Glutamatergic neuron (in vitro differentiated cells): ENCODE measurements at regions not wholly inside any gene's neighbourhood (a gene's known extent, or its start where the extent isn't known, plus 50 kb on each side); places are given as distances from the start of the nearest gene placed in this dataset.
A peak's percentile ranks its signal among the peaks of the same experiment; 100 is the strongest.

Experiments
- DNase-seq: peaks from one replicate; pipeline ENCODE4 v3.0.0; 2022
- H3K27ac Mint-ChIP-seq: one replicate; pipeline ENCODE4 v1.8.0; 2020; ENCODE audit warnings: mild to moderate bottlenecking, mixed read lengths, inconsistent platforms; ENCODE audit not compliant: unreplicated experiment
- H3K27me3 Mint-ChIP-seq: one replicate; pipeline ENCODE4 v1.8.0; 2020; ENCODE audit warnings: mild to moderate bottlenecking, moderate library complexity, mixed read lengths, inconsistent platforms; ENCODE audit not compliant: unreplicated experiment
- H3K36me3 Mint-ChIP-seq: one replicate; pipeline ENCODE4 v1.8.0; 2020; ENCODE audit warnings: mild to moderate bottlenecking, mixed read lengths, inconsistent platforms; ENCODE audit not compliant: unreplicated experiment
- H3K4me1 Mint-ChIP-seq: one replicate; pipeline ENCODE4 v1.8.0; 2020; ENCODE audit warnings: mild to moderate bottlenecking, low read depth, mixed read lengths, inconsistent platforms; ENCODE audit not compliant: unreplicated experiment
- H3K4me3 Mint-ChIP-seq: one replicate; pipeline ENCODE4 v1.8.0; 2020; ENCODE audit warnings: mild to moderate bottlenecking, mixed read lengths, inconsistent platforms; ENCODE audit not compliant: unreplicated experiment
- H3K9me3 Mint-ChIP-seq: one replicate; pipeline ENCODE4 v1.8.0; 2020; ENCODE audit warnings: mild to moderate bottlenecking, moderate library complexity, mixed read lengths, inconsistent platforms; ENCODE audit not compliant: unreplicated experiment
- TF ChIP-seq, protein P1 (sequence below): fragments of 200-600 bp; sonication (generic); IDR thresholded peaks from one replicate; pipeline ENCODE4 v1.5.0; 2021; ENCODE audit not compliant: partially characterized antibody, unreplicated experiment

DNA sequence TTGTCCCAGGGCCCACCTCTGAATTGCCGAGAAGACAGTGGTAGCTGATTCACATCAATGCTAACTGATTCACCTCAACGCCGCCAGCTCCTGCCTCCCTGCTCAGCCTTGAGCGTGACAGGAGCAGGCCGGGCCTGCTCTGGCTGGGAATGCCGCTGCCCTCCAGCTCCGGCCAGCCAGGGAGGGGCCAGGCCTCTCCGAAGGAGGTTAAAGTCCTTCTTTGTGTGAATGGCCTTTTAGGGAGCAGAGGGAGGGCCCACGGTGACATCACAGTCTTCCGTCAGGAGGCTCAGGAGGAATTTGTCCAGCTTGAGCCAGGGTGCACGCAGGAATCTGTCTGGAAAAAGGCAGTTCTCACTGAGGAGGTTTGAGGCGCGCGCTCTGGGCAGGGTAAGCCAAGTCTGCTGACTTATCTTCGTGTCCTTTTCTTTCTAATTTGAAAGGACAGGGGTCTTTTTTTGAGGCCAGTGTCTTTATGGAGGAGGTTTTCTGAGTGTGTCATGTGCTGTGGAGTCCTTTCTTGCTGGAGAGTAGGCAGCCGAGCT is 82.7 kb downstream of the C9orf152 start:
- Mint-ChIP-seq H3K27ac (peak overlapping the region; percentile 94), H3K9me3 (peaks cover 15% of the 10 kb centered on the region), H3K36me3 (no peaks in the 10 kb centered on the region), H3K4me1 (peaks cover 70% of the 10 kb centered on the region), H3K27me3 (peaks cover 2% of the 10 kb centered on the region), H3K4me3 (peak overlapping the region; percentile 83)
- DNase-seq, result peak; percentile 72
- TF ChIP-seq, protein P1, sequence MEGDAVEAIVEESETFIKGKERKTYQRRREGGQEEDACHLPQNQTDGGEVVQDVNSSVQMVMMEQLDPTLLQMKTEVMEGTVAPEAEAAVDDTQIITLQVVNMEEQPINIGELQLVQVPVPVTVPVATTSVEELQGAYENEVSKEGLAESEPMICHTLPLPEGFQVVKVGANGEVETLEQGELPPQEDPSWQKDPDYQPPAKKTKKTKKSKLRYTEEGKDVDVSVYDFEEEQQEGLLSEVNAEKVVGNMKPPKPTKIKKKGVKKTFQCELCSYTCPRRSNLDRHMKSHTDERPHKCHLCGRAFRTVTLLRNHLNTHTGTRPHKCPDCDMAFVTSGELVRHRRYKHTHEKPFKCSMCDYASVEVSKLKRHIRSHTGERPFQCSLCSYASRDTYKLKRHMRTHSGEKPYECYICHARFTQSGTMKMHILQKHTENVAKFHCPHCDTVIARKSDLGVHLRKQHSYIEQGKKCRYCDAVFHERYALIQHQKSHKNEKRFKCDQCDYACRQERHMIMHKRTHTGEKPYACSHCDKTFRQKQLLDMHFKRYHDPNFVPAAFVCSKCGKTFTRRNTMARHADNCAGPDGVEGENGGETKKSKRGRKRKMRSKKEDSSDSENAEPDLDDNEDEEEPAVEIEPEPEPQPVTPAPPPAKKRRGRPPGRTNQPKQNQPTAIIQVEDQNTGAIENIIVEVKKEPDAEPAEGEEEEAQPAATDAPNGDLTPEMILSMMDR, result no peak

DNA sequence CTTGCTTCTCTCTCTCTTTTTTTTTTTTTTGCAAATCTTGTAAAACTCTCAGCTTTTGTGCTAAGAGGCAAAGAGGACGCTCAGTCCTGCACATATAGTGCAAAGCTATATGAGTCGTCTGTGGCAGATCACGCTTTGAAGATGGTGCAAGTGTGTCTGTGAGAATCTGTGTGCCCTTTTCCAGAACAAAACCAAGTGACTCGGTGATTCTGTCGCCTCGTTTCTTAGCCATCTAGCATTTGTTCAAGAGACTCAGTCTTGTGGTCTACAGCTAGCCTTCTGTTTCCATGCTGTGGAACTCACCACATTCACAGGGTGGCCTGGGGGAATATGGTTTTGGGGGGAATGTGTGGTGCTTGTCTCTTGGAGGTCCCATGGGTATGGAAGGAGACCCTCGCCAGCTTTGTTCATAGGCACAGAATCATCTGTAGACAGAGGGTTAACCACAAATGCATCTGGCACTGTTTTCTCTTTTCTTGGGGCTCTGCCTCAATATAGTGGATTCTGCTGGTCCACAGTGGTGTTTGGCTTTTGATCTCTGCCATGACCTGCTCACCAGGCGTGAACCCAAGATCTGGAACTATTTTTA is 82.1 kb downstream of the C9orf152 start:
- Mint-ChIP-seq H3K4me1 (peaks cover 74% of the 10 kb centered on the region), H3K9me3 (peaks cover 17% of the 10 kb centered on the region), H3K27ac (peak overlapping the region; percentile 94), H3K27me3 (peaks cover 2% of the 10 kb centered on the region), H3K4me3 (peak overlapping the region; percentile 83), H3K36me3 (no peaks in the 10 kb centered on the region)
- TF ChIP-seq, protein P1, result no peak
- no peak for DNase-seq

DNA sequence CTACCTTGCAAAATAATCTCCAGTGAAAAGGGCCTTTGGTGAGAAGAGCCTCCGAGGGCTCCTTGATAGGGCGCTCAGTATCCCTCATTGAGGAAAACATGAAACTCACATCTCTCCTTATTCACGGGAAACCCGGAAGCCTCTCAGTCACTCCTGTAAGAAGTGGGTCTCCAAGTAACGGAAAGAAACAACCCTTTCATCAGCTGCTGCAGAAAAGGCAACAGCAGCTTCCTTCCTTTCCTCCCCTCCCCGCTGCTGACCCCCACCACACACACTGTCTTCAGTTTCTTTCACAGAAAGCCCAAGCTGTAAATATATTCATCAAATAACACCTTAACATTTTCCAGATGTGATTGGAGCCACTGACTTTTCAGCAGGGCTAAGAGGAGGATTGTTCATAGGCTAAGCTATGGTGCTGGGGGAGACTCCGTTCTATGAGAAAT is 81.4 kb downstream of the C9orf152 start:
- Mint-ChIP-seq H3K9me3 (peaks cover 17% of the 10 kb centered on the region), H3K4me1 (peaks cover 70% of the 10 kb centered on the region), H3K27me3 (peaks cover 2% of the 10 kb centered on the region), H3K27ac (peak overlapping the region; percentile 94), H3K4me3 (peak overlapping the region; percentile 83), H3K36me3 (peaks cover under 1% of the 10 kb centered on the region)
- DNase-seq, result no peak
- TF ChIP-seq, protein P1, result no peak

DNA sequence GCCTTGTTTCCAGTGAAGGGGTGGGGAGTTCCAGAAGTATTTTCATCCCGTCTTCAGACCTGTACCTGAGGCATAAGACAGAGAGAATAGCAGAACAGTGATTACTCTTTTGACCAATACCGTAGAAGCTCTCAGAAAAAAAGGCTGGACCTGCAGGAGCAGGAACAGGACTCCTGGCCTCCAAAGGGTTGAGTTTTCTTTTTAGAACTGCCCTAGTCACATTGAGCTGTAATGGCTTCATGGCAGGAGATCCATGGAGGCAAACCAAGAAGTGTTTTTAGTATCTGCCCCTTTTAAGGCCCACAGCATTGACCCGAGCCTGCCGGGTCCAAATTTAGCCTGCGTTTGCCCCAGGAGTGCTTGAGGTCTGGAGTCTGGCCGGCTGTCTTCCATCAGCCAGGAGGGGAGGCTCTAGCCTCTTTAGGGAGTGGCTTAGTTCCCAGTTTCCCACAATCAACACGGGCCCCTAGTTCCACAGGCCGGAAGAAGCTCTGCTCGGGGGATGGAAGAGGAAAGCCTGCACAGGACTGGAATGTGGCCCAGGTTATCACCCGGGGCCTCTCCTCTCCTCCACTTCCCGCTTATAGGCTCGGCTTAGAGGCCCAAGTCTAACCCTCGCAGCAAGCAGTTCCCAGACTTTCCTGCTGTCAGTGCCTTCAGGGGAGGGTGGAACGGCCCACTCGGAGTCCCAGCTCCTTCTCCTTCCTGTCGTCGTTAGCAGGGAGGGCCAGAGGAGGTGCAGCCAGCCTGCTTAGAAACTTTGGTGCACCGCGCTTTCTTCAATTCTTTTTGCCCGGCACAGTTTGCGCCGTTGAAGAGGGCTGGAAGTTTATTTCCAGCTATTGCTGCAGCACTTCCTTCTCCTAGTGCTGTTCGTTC is 80.7 kb downstream of the C9orf152 start:
- no peak for DNase-seq
- peaks cover 69% of the 10 kb centered on the region for H3K4me1 Mint-ChIP-seq
- TF ChIP-seq, protein P1, result no peak
- peaks cover 4% of the 10 kb centered on the region for H3K36me3 Mint-ChIP-seq
- H3K4me3 Mint-ChIP-seq, result peak overlapping the region; percentile 83
- peaks cover 2% of the 10 kb centered on the region for H3K27me3 Mint-ChIP-seq
- no peak overlapping the region for H3K27ac Mint-ChIP-seq
- peaks cover 17% of the 10 kb centered on the region for H3K9me3 Mint-ChIP-seq
